ENCODE measurements at regions not wholly inside any gene's neighbourhood (a gene's known extent, or its start where the extent isn't known, plus 50 kb on each side); places are given as distances from the start of the nearest gene placed in this dataset.
"Not testable (repeated sequence)": the region's sequence is repeated elsewhere in the genome, so short reads cannot be mapped to it uniquely, and the experiment has no call there.

GRCh38 chr6:51213811-51214210 lies 395.1 kb downstream of the TFAP2B start:
- H3K4me3 ChIP-seq = no peak overlapping the region
- H3K4me1 ChIP-seq (ENCODE audit: control insufficient read depth in 5 of 5, insufficient read depth in 5 of 5, low read length in 5 of 5) = peaks cover 0 to 1% (median 0%) of the 10 kb centered on the region in 5 donors
- peak in 2 of 3 donors; percentile 3 to 12 for DNase-seq
- H3K9me3 ChIP-seq (ENCODE audit: control insufficient read depth in 4 of 4, insufficient read depth in 3 of 4, low read length in 3 of 4) = no peaks in the 10 kb centered on the region
- no peak for ATAC-seq (ENCODE audit: insufficient read depth, low FRiP score)
- H3K27me3 ChIP-seq (ENCODE audit: control insufficient read depth in 3 of 3, insufficient read depth in 3 of 3, low read length in 2 of 3) = peaks cover 0 to 4% (median 0%) of the 10 kb centered on the region in 3 donors
- H3K27ac ChIP-seq (ENCODE audit: low read depth in 1 of 2, low read length in 1 of 2) = no peak overlapping the region
- no peaks in the 10 kb centered on the region for H3K36me3 ChIP-seq (ENCODE audit: control insufficient read depth in 4 of 4, insufficient read depth in 4 of 4, low read length in 4 of 4)
- H3K9ac ChIP-seq (ENCODE audit: insufficient read depth in 1 of 2, low read length in 2 of 2) = no peak overlapping the region
- WGBS, 2 donors = 21 to 25% methylated on average over 16 of the region's 16 CpGs
- TF ChIP-seq CTCF (IDR thresholded peaks at IDR 0.05; ENCODE audit: control extremely low read depth, extremely low read depth) = no peak

GRCh38 chr6:51214442-51214841 lies 395.8 kb downstream of the TFAP2B start:
- ATAC-seq (ENCODE audit: insufficient read depth, low FRiP score) (no peak), DNase-seq (no peak)
- Histone ChIP-seq H3K9ac (ENCODE audit: insufficient read depth in 1 of 2, low read length in 2 of 2) (no peak overlapping the region), H3K4me1 (ENCODE audit: control insufficient read depth in 5 of 5, insufficient read depth in 5 of 5, low read length in 5 of 5) (peaks cover 0 to 1% (median 0%) of the 10 kb centered on the region in 5 donors), H3K27me3 (ENCODE audit: control insufficient read depth in 3 of 3, insufficient read depth in 3 of 3, low read length in 2 of 3) (peaks cover 0 to 4% (median 0%) of the 10 kb centered on the region in 3 donors), H3K9me3 (ENCODE audit: control insufficient read depth in 4 of 4, insufficient read depth in 3 of 4, low read length in 3 of 4) (no peaks in the 10 kb centered on the region), H3K27ac (ENCODE audit: low read depth in 1 of 2, low read length in 1 of 2) (no peak overlapping the region), H3K36me3 (ENCODE audit: control insufficient read depth in 4 of 4, insufficient read depth in 4 of 4, low read length in 4 of 4) (no peaks in the 10 kb centered on the region), H3K4me3 (no peak overlapping the region)
- TF ChIP-seq CTCF (IDR thresholded peaks at IDR 0.05; ENCODE audit: control extremely low read depth, extremely low read depth) = no peak
- WGBS, 2 donors = 51 to 62% methylated on average over 4 of the region's 4 CpGs

- Histone ChIP-seq H3K36me3 (ENCODE audit: control insufficient read depth in 4 of 4, insufficient read depth in 4 of 4, low read length in 4 of 4) (no peaks in the 10 kb centered on the region), H3K4me3 (no peak overlapping the region), H3K27me3 (ENCODE audit: control insufficient read depth in 3 of 3, insufficient read depth in 3 of 3, low read length in 2 of 3) (peaks cover 0 to 4% (median 0%) of the 10 kb centered on the region in 3 donors), H3K4me1 (ENCODE audit: control insufficient read depth in 5 of 5, insufficient read depth in 5 of 5, low read length in 5 of 5) (peaks cover 0 to 1% (median 0%) of the 10 kb centered on the region in 5 donors), H3K9ac (ENCODE audit: insufficient read depth in 1 of 2, low read length in 2 of 2) (no peak overlapping the region), H3K9me3 (ENCODE audit: control insufficient read depth in 4 of 4, insufficient read depth in 3 of 4, low read length in 3 of 4) (no peaks in the 10 kb centered on the region), H3K27ac (ENCODE audit: low read depth in 1 of 2, low read length in 1 of 2) (no peak overlapping the region)
- DNase-seq = no peak
- no peak for ATAC-seq (ENCODE audit: insufficient read depth, low FRiP score)
- 83 to 90% methylated on average over 3 of the region's 3 CpGs for WGBS, 2 donors
- TF ChIP-seq CTCF (IDR thresholded peaks at IDR 0.05; ENCODE audit: control extremely low read depth, extremely low read depth) = no peak
These were observed 399.5 kb downstream of the TFAP2B start for GRCh38 chr6:51218181-51218580.

GRCh38 chr6:51224580-51225240 lies 406.0 kb downstream of the TFAP2B start:
- not testable (repeated sequence) for ATAC-seq (ENCODE audit: insufficient read depth, low FRiP score); H3K36me3 ChIP-seq (ENCODE audit: control insufficient read depth in 4 of 4, insufficient read depth in 4 of 4, low read length in 4 of 4)
- 76 to 84% methylated on average over 19 of the region's 19 CpGs for WGBS, 2 donors

More at GRCh38 chr6:51224580-51225240, 406.0 kb downstream of the TFAP2B start:
- not testable (repeated sequence) for H3K4me3 ChIP-seq; H3K9ac ChIP-seq (ENCODE audit: insufficient read depth in 1 of 2, low read length in 2 of 2); H3K27ac ChIP-seq (ENCODE audit: low read depth in 1 of 2, low read length in 1 of 2); H3K9me3 ChIP-seq (ENCODE audit: control insufficient read depth in 4 of 4, insufficient read depth in 3 of 4, low read length in 3 of 4); H3K4me1 ChIP-seq (ENCODE audit: control insufficient read depth in 5 of 5, insufficient read depth in 5 of 5, low read length in 5 of 5); H3K27me3 ChIP-seq (ENCODE audit: control insufficient read depth in 3 of 3, insufficient read depth in 3 of 3, low read length in 2 of 3); DNase-seq
